HepG2 (cell line): ENCODE measurements at regions not wholly inside any gene's neighbourhood (a gene's known extent, or its start where the extent isn't known, plus 50 kb on each side); places are given as distances from the start of the nearest gene placed in this dataset.

Experiments used
- ATAC-seq: fragments of 200-7000 bp; cut with Tn5 transposase; 3 replicates; pipeline ENCODE4 v1.9.1; 2020; ENCODE audit warnings: mild to moderate bottlenecking, moderate library complexity
- BruUV-seq: library from RNA; stranded (reverse); fragments of 400-500 nt; replicated peaks from 2 replicates; lab custom pipeline; 2021; lab: Mats Ljungman, UMichigan
- CTCF ChIA-PET: fragments of 300-600 bp; formaldehyde crosslinking; extraction: SDS; loops from one replicate; lab custom pipeline; 2021; ENCODE audit warnings: low total read pairs, inconsistent platforms, low intra/inter-chr PET ratio; lab: Yijun Ruan, JAX
- POLR2A ChIA-PET: fragments of 350-600 bp; sonication (Branson Sonifier 250); formaldehyde crosslinking; loops from one replicate; lab custom pipeline; 2020; ENCODE audit warnings: antibody characterized with exemption, inconsistent platforms; lab: Yijun Ruan, JAX
- DNase-seq: peaks from one replicate; pipeline ENCODE4 v3.0.0-alpha.2; 2015; ENCODE audit warnings: low spot score
- FAIRE-seq: peaks from 3 replicates; lab custom pipeline; 2011; peaks lifted over from hg19 to GRCh38; lab: Jason Lieb, UNC
- H2AFZ ChIP-seq: one replicate; pipeline ENCODE4 v1.6.1; 2011; ENCODE audit warnings: low read length, inconsistent platforms
- H3K27ac ChIP-seq: fragments of 300-600 bp; 3 replicates; pipeline ENCODE4 v1.8.0; 2011; ENCODE audit warnings: mixed run types, mild to moderate bottlenecking, mixed read lengths, low read length, inconsistent platforms; ENCODE audit not compliant: insufficient read depth; ENCODE audit errors: extremely low read length
- H3K27me3 ChIP-seq, 2 experiments: fragments of 200-600 bp in 1 of 2; 2 replicates in 1 of 2; 3 replicates in 1 of 2; pipeline versions ENCODE4 v1.6.0 to v1.8.0; 2011; ENCODE audit warnings: low read length in 2 of 2, mild to moderate bottlenecking in 2 of 2, moderate library complexity in 2 of 2, inconsistent platforms in 1 of 2; ENCODE audit not compliant: insufficient read depth in 2 of 2, control insufficient read depth in 1 of 2
- H3K36me3 ChIP-seq, 2 experiments: fragments of 200-600 bp in 1 of 2; replicated peaks in 1 of 2; 2 replicates in 1 of 2; 3 replicates in 1 of 2; pipeline versions ENCODE4 v1.5.1 to v1.8.0; 2011; ENCODE audit warnings: low read length in 2 of 2, inconsistent platforms in 1 of 2; ENCODE audit not compliant: insufficient read depth in 2 of 2, control insufficient read depth in 1 of 2
- H3K4me1 ChIP-seq: 2 replicates; pipeline ENCODE4 v1.5.1; 2012; ENCODE audit warnings: low read length, inconsistent platforms; ENCODE audit not compliant: insufficient read depth
- H3K4me2 ChIP-seq: 2 replicates; pipeline ENCODE4 v1.6.0; 2011; ENCODE audit warnings: low read depth, low read length, inconsistent platforms
- H3K4me3 ChIP-seq, 3 experiments: fragments of 200-600 bp in 1 of 3; sonication (generic), shearing (Covaris generic) in 1 of 3; replicated peaks in 1 of 3; 2 replicates each; pipeline ENCODE4 v1.5.1; 2011 to 2016; ENCODE audit warnings: low read length in 3 of 3, inconsistent platforms in 2 of 3, low read depth in 2 of 3, mild to moderate bottlenecking in 2 of 3, control low read depth in 1 of 3, mixed read lengths in 1 of 3; ENCODE audit not compliant: insufficient read depth in 1 of 3
- H3K79me2 ChIP-seq: one replicate; pipeline ENCODE4 v1.6.1; 2011; ENCODE audit warnings: low read length, inconsistent platforms; ENCODE audit not compliant: insufficient read depth
- H3K9ac ChIP-seq: 2 replicates; pipeline ENCODE4 v1.6.0; 2011; ENCODE audit warnings: mild to moderate bottlenecking, low read depth, low read length, inconsistent platforms; ENCODE audit not compliant: insufficient read depth
- H3K9me3 ChIP-seq: 2 replicates; pipeline ENCODE4 v1.5.1; 2012; ENCODE audit warnings: mild to moderate bottlenecking, low read length
- H4K20me1 ChIP-seq: 2 replicates; pipeline ENCODE4 v1.6.0; 2011; ENCODE audit warnings: inconsistent platforms, mild to moderate bottlenecking, low read length, moderate library complexity; ENCODE audit not compliant: insufficient read depth
- AFF4 ChIP-seq: sonication (generic); formaldehyde crosslinking; IDR thresholded peaks from 2 replicates; pipeline ENCODE4 v1.4.0; 2020; ENCODE audit warnings: missing genetic modification reagents
- MTF1 ChIP-seq: sonication (generic); formaldehyde crosslinking; IDR thresholded peaks from 2 replicates; pipeline ENCODE4 v1.5.0; 2020; ENCODE audit warnings: missing genetic modification reagents
- NR0B2 ChIP-seq: sonication (generic); formaldehyde crosslinking; IDR thresholded peaks from 2 replicates; pipeline ENCODE4 v1.4.0; 2020; ENCODE audit warnings: mild to moderate bottlenecking, missing genetic modification reagents
- NR1H2 ChIP-seq: sonication (generic); formaldehyde crosslinking; IDR thresholded peaks from 2 replicates; pipeline ENCODE4 v1.8.1; 2022; ENCODE audit warnings: low read depth, missing genetic modification reagents, borderline replicate concordance
- SRY ChIP-seq: sonication (generic); formaldehyde crosslinking; IDR thresholded peaks from 2 replicates; pipeline ENCODE4 v1.8.0; 2022; ENCODE audit warnings: mild to moderate bottlenecking, missing genetic modification reagents
- ZBED4 ChIP-seq: sonication (generic); formaldehyde crosslinking; IDR thresholded peaks from 2 replicates; pipeline ENCODE4 v1.4.0; 2020; ENCODE audit warnings: missing genetic modification reagents, borderline replicate concordance
- ZNF557 ChIP-seq: sonication (generic); formaldehyde crosslinking; IDR thresholded peaks from 2 replicates; pipeline ENCODE4 v1.4.0; 2020; ENCODE audit warnings: missing genetic modification reagents
- WGBS: methylation state at CpG from one replicate; pipeline ENCODE4 v1.1.6; 2017; ENCODE audit warnings: low lambda C conversion rate; 5-methylcytosine and 5-hydroxymethylcytosine counted together
- in situ Hi-C: cut with HindIII; loops from 2 replicates; pipeline ENCODE4 v1.10.0; 2017; ENCODE audit warnings: low pct_unique_long_range_greater_than_20kb; ENCODE audit not compliant: extremely low pct_ligation_motif_present
- intact Hi-C: fragments of 100-400 bp; cut with micrococcal nuclease; formaldehyde crosslinking; loops from one replicate; pipeline ENCODE4 v1.10.0; 2022; ENCODE audit not compliant: unreplicated experiment

GRCh38 chr15:62279041-62279440 lies 114.0 kb upstream of the C2CD4B start:
- H3K27ac ChIP-seq: no peak overlapping the region
- no peak overlapping the region for H3K4me3 ChIP-seq
- H4K20me1 ChIP-seq: no peaks in the 10 kb centered on the region
- DNase-seq: no peak
- BruUV-seq: no TSS peak
- intact Hi-C loops (no loop called here), in situ Hi-C loops (no loop called here)
- TF ChIP-seq ZBED4 (CRISPR knock-in tag) (no peak), ZNF557 (CRISPR knock-in tag) (no peak), NR1H2 (CRISPR knock-in tag) (no peak), NR0B2 (CRISPR knock-in tag) (no peak), SRY (no peak), AFF4 (CRISPR knock-in tag) (no peak), MTF1 (no peak)
- no peaks in the 10 kb centered on the region for H3K4me1 ChIP-seq
- CTCF ChIA-PET: no interaction called here
- POLR2A ChIA-PET: no interaction called here
- no peak for FAIRE-seq
- H3K79me2 ChIP-seq: no peaks in the 10 kb centered on the region
- 72% methylated on average over 5 of the region's 5 CpGs for WGBS
- H3K4me2 ChIP-seq: no peak overlapping the region
- H2AFZ ChIP-seq: no peak overlapping the region
- ATAC-seq: no peak
- H3K27me3 ChIP-seq: peaks cover 0 to 21% of the 10 kb centered on the region in 2 experiments; a peak in 1 of 5 replicates
- H3K9ac ChIP-seq: no peak overlapping the region
- H3K36me3 ChIP-seq: no peaks in the 10 kb centered on the region
- no peaks in the 10 kb centered on the region for H3K9me3 ChIP-seq
